ENCODE measurements at regions not wholly inside any gene's neighbourhood (a gene's known extent, or its start where the extent isn't known, plus 50 kb on each side); places are given as distances from the start of the nearest gene placed in this dataset.

DNA sequence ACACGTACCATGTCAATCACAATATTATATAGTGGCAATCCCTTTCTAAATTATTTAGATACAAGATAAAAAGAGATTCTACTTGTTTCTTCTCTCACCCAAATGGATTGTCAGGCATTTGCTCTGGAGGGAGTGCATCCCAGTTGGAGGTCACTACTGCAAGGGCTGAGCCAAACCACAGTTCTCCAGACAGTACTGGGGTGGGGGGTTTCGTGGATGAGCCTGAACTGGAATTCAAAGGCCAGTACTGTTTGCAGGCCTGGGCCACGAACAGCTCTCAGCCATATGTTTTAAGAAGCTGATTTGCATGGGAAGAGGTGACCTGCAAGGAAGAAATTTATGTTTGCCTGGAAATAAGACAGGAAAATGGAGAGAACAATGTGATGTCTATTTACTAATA lies 314.9 kb downstream of the PMP22 start:
- BruUV-seq (replicated peaks) = no TSS peak
- no peaks in the 10 kb centered on the region for H3K79me2 ChIP-seq (ENCODE audit: insufficient read depth, low read length)

More for the DNA sequence above, 314.9 kb downstream of the PMP22 start:
- Histone ChIP-seq H3K9me3 (ENCODE audit: low read length) (no peaks in the 10 kb centered on the region), H3K27me3 (ENCODE audit: control insufficient read depth in 1 of 2, insufficient read depth in 2 of 2, low read length in 2 of 2) (peaks cover 0 to 5% of the 10 kb centered on the region in 2 experiments; a peak in 2 of 5 replicates), H4K20me1 (ENCODE audit: insufficient read depth, low read length) (no peaks in the 10 kb centered on the region), H3K4me2 (ENCODE audit: low read depth, low read length) (no peak overlapping the region), H3K4me3 (replicated peaks in 1 of 3; ENCODE audit: insufficient read depth in 1 of 3, low read depth in 2 of 3, low read length in 3 of 3) (no peak overlapping the region), H3K4me1 (ENCODE audit: insufficient read depth, low read length) (no peaks in the 10 kb centered on the region), H3K36me3 (replicated peaks in 1 of 2; ENCODE audit: control insufficient read depth in 1 of 2, insufficient read depth in 2 of 2, low read length in 2 of 2) (no peaks in the 10 kb centered on the region), H3K27ac (ENCODE audit: extremely low read length, insufficient read depth, low read length) (no peak overlapping the region), H3K9ac (ENCODE audit: insufficient read depth, low read depth, low read length) (no peak overlapping the region), H2AFZ (ENCODE audit: low read length) (no peak overlapping the region)
- FAIRE-seq = no peak
- in situ Hi-C loops (cut with HindIII; ENCODE audit: extremely low pct_ligation_motif_present, low pct_unique_long_range_greater_than_20kb) (no loop called here), intact Hi-C loops (cut with micrococcal nuclease; ENCODE audit: unreplicated experiment) (no loop called here)
- ATAC-seq = no peak
- TF ChIP-seq, protein P1, sequence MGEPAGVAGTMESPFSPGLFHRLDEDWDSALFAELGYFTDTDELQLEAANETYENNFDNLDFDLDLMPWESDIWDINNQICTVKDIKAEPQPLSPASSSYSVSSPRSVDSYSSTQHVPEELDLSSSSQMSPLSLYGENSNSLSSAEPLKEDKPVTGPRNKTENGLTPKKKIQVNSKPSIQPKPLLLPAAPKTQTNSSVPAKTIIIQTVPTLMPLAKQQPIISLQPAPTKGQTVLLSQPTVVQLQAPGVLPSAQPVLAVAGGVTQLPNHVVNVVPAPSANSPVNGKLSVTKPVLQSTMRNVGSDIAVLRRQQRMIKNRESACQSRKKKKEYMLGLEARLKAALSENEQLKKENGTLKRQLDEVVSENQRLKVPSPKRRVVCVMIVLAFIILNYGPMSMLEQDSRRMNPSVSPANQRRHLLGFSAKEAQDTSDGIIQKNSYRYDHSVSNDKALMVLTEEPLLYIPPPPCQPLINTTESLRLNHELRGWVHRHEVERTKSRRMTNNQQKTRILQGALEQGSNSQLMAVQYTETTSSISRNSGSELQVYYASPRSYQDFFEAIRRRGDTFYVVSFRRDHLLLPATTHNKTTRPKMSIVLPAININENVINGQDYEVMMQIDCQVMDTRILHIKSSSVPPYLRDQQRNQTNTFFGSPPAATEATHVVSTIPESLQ (CRISPR knock-in tag; conservative IDR thresholded peaks at IDR 0.05) = no peak
- TF ChIP-seq, protein P2, sequence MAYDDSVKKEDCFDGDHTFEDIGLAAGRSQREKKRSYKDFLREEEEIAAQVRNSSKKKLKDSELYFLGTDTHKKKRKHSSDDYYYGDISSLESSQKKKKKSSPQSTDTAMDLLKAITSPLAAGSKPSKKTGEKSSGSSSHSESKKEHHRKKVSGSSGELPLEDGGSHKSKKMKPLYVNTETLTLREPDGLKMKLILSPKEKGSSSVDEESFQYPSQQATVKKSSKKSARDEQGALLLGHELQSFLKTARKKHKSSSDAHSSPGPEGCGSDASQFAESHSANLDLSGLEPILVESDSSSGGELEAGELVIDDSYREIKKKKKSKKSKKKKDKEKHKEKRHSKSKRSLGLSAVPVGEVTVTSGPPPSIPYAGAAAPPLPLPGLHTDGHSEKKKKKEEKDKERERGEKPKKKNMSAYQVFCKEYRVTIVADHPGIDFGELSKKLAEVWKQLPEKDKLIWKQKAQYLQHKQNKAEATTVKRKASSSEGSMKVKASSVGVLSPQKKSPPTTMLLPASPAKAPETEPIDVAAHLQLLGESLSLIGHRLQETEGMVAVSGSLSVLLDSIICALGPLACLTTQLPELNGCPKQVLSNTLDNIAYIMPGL (CRISPR knock-in tag; IDR thresholded peaks at IDR 0.05; ENCODE audit: borderline replicate concordance in 1 of 2, low read depth in 1 of 2) = no peak
- TF ChIP-seq HNF4G (IDR thresholded peaks at IDR 0.05; ENCODE audit: borderline replicate concordance, low read depth, low read length) (no peak), HNF4G (CRISPR knock-in tag; IDR thresholded peaks at IDR 0.05; ENCODE audit: borderline replicate concordance, low read depth) (no peak), SMAD3 (CRISPR knock-in tag; IDR thresholded peaks at IDR 0.05) (no peak), STAT5B (CRISPR knock-in tag; IDR thresholded peaks at IDR 0.05) (no peak), ZNF570 (CRISPR knock-in tag; IDR thresholded peaks at IDR 0.05; ENCODE audit: borderline replicate concordance) (no peak), ELK4 (CRISPR knock-in tag; IDR thresholded peaks at IDR 0.05; ENCODE audit: borderline replicate concordance) (no peak), FOXC1 (CRISPR knock-in tag; IDR thresholded peaks at IDR 0.05; ENCODE audit: borderline replicate concordance) (no peak), POLR2AphosphoS5 (IDR thresholded peaks at IDR 0.05; ENCODE audit: low read depth, low read length) (no peak), ELF4 (CRISPR knock-in tag; IDR thresholded peaks at IDR 0.05; ENCODE audit: borderline replicate concordance) (no peak), KAT2B (IDR thresholded peaks at IDR 0.05; ENCODE audit: borderline replicate concordance, low read depth, low read length) (no peak)
- TF ChIP-seq, protein P3, sequence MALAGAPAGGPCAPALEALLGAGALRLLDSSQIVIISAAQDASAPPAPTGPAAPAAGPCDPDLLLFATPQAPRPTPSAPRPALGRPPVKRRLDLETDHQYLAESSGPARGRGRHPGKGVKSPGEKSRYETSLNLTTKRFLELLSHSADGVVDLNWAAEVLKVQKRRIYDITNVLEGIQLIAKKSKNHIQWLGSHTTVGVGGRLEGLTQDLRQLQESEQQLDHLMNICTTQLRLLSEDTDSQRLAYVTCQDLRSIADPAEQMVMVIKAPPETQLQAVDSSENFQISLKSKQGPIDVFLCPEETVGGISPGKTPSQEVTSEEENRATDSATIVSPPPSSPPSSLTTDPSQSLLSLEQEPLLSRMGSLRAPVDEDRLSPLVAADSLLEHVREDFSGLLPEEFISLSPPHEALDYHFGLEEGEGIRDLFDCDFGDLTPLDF (CRISPR knock-in tag; IDR thresholded peaks at IDR 0.05) = no peak
- TF ChIP-seq, protein P4, sequence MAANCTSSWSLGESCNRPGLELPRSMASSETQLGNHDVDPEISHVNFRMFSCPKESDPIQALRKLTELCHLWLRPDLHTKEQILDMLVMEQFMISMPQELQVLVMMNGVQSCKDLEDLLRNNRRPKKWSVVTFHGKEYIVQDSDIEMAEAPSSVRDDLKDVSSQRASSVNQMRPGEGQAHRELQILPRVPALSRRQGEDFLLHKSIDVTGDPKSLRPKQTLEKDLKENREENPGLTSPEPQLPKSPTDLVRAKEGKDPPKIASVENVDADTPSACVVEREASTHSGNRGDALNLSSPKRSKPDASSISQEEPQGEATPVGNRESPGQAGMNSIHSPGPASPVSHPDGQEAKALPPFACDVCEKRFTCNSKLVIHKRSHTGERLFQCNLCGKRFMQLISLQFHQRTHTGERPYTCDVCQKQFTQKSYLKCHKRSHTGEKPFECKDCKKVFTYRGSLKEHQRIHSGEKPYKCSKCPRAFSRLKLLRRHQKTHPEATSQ (CRISPR knock-in tag; IDR thresholded peaks at IDR 0.05; ENCODE audit: borderline replicate concordance) = no peak
- CTCF ChIA-PET (ENCODE audit: low intra/inter-chr PET ratio, low total read pairs) = no interaction called here
- POLR2A ChIA-PET = no interaction called here
- DNase-seq (ENCODE audit: low spot score) = no peak
- WGBS (ENCODE audit: low lambda C conversion rate) = 28% methylated on average over 3 of the region's 3 CpGs

Data from HepG2 (cell line).